ENCODE measurements at regions not wholly inside any gene's neighbourhood (a gene's known extent, or its start where the extent isn't known, plus 50 kb on each side); places are given as distances from the start of the nearest gene placed in this dataset.

GRCh38 chr20:7772371-7772770, 167.9 kb downstream of the HAO1 start:
- WGBS, 2 donors = 59 to 66% methylated on average over 2 of the region's 2 CpGs

GRCh38 chr20:7773511-7773910, 166.7 kb downstream of the HAO1 start:
- no peaks in the 10 kb centered on the region for H3K9me3 ChIP-seq
- H3K27me3 ChIP-seq = no peaks in the 10 kb centered on the region
- intact Hi-C loops (cut with DNase I) = no loop called here
- no peaks in the 10 kb centered on the region for H3K4me1 ChIP-seq
- 43 to 45% methylated on average over 2 of the region's 2 CpGs for WGBS, 2 donors
- H3K36me3 ChIP-seq = no peaks in the 10 kb centered on the region
- no peak for DNase-seq
- TF ChIP-seq CTCF (IDR thresholded peaks at IDR 0.05) = no peak
- H3K4me3 ChIP-seq = no peak overlapping the region
- no peak for FAIRE-seq
- ATAC-seq = no peak
- H3K27ac ChIP-seq = no peak overlapping the region

More at GRCh38 chr20:7772371-7772770, 167.9 kb downstream of the HAO1 start:
- intact Hi-C loops (cut with DNase I) = no loop called here
- Histone ChIP-seq H3K9me3 (no peaks in the 10 kb centered on the region), H3K4me3 (no peak overlapping the region), H3K36me3 (no peaks in the 10 kb centered on the region), H3K27ac (no peak overlapping the region), H3K4me1 (no peaks in the 10 kb centered on the region), H3K27me3 (no peaks in the 10 kb centered on the region)
- peak in 1 of 6 donors; percentile 9 for DNase-seq
- peak in 1 of 4 donors; percentile 60 for ATAC-seq
- FAIRE-seq = no peak
- TF ChIP-seq CTCF (IDR thresholded peaks at IDR 0.05) = no peak

DNA sequence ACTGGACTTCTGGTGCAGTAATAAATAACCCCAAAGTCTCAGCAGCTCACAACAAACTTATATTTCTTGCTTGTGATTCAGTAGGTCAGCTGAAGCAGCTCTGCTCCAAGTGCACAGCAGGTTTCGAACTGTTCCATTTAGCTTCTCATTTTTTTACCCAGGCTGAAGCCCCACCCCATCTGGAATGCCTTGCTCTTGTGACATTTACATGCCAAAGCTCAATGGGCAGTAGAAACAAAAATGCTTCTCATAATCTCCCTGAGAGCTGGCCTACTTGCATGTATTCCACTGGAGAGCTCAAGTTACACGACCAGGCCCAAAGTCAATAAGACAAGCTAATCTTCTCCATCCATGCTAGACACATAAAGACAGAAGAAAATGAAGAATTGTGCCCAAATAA, 165.2 kb downstream of the HAO1 start:
- Histone ChIP-seq H3K9me3 (no peaks in the 10 kb centered on the region), H3K4me1 (no peaks in the 10 kb centered on the region), H3K36me3 (no peaks in the 10 kb centered on the region), H3K27ac (no peak overlapping the region), H3K4me3 (no peak overlapping the region), H3K27me3 (no peaks in the 10 kb centered on the region)
- TF ChIP-seq CTCF (IDR thresholded peaks at IDR 0.05) = no peak
- no peak for ATAC-seq
- intact Hi-C loops (cut with DNase I) = no loop called here
- no peak for FAIRE-seq
- WGBS, 2 donors = 66 to 67% methylated on average over 2 of the region's 2 CpGs
- no peak for DNase-seq

- Histone ChIP-seq H3K27ac (no peak overlapping the region), H3K36me3 (no peaks in the 10 kb centered on the region), H3K27me3 (no peaks in the 10 kb centered on the region), H3K9me3 (no peaks in the 10 kb centered on the region), H3K4me1 (no peaks in the 10 kb centered on the region), H3K4me3 (no peak overlapping the region)
- no peak for FAIRE-seq
- intact Hi-C loops (cut with DNase I) = no loop called here
- ATAC-seq = no peak
- no peak for TF ChIP-seq CTCF (IDR thresholded peaks at IDR 0.05)
- DNase-seq = no peak
- WGBS, 2 donors = 69 to 72% methylated on average over 2 of the region's 2 CpGs
Measured at GRCh38 chr20:7776148-7776547, 164.1 kb downstream of the HAO1 start.

- DNase-seq (no peak), ATAC-seq (no peak), FAIRE-seq (no peak)
- Histone ChIP-seq H3K27ac (no peak overlapping the region), H3K36me3 (no peaks in the 10 kb centered on the region), H3K4me1 (no peaks in the 10 kb centered on the region), H3K9me3 (no peaks in the 10 kb centered on the region), H3K4me3 (no peak overlapping the region), H3K27me3 (no peaks in the 10 kb centered on the region)
- intact Hi-C loops (cut with DNase I) = no loop called here
- no peak for TF ChIP-seq CTCF (IDR thresholded peaks at IDR 0.05)
- WGBS, 2 donors = 55 to 61% methylated on average over 2 of the region's 2 CpGs
Measured at GRCh38 chr20:7790189-7790588, 150.1 kb downstream of the HAO1 start.
